CD14-positive monocyte (primary cell): ENCODE measurements at regions not wholly inside any gene's neighbourhood (a gene's known extent, or its start where the extent isn't known, plus 50 kb on each side); places are given as distances from the start of the nearest gene placed in this dataset.
"Not testable (repeated sequence)": the region's sequence is repeated elsewhere in the genome, so short reads cannot be mapped to it uniquely, and the experiment has no call there.

Source experiments
- DNase-seq, 3 donors: peaks; one replicate each; pipeline ENCODE4 v3.0.0-alpha.2; 2011 to 2022
- H2AFZ ChIP-seq: 2 replicates; pipeline ENCODE4 v1.6.0; 2012; ENCODE audit warnings: mild to moderate bottlenecking, low read depth, low read length, inconsistent platforms; ENCODE audit not compliant: insufficient read depth, poor library complexity, severe bottlenecking
- H3K27ac ChIP-seq, 2 donors: 1 replicate in 1 of 2; 2 replicates in 1 of 2; pipeline ENCODE4 v1.5.1; 2012 to 2013; ENCODE audit warnings: low read length in 2 of 2, control low read depth in 1 of 2, inconsistent platforms in 1 of 2, low read depth in 1 of 2, mild to moderate bottlenecking in 1 of 2
- H3K27me3 ChIP-seq, 2 donors: one replicate each; pipeline versions ENCODE4 v1.6.0 to v1.6.1; 2011 to 2013; ENCODE audit warnings: low read length in 2 of 2; ENCODE audit not compliant: control insufficient read depth in 2 of 2, insufficient read depth in 2 of 2
- H3K36me3 ChIP-seq, 2 donors: replicated peaks in 1 of 2; 1 replicate in 1 of 2; 2 replicates in 1 of 2; pipeline versions ENCODE4 v1.5.1 to v1.6.1; 2012 to 2013; ENCODE audit warnings: low read length in 2 of 2, control low read depth in 1 of 2, inconsistent platforms in 1 of 2, mild to moderate bottlenecking in 1 of 2; ENCODE audit not compliant: insufficient read depth in 2 of 2, control insufficient read depth in 1 of 2
- H3K4me1 ChIP-seq, 2 donors: 1 replicate in 1 of 2; 2 replicates in 1 of 2; pipeline versions ENCODE4 v1.5.1 to v1.6.1; 2012 to 2013; ENCODE audit warnings: low read length in 2 of 2, control low read depth in 1 of 2, inconsistent platforms in 1 of 2, mild to moderate bottlenecking in 1 of 2, moderate library complexity in 1 of 2; ENCODE audit not compliant: insufficient read depth in 2 of 2, control insufficient read depth in 1 of 2
- H3K4me2 ChIP-seq: replicated peaks from 2 replicates; pipeline ENCODE3; 2012; ENCODE audit warnings: low read length, moderate library complexity, mild to moderate bottlenecking; ENCODE audit not compliant: poor library complexity, severe bottlenecking; ENCODE audit errors: extremely low read depth
- H3K4me3 ChIP-seq, 3 experiments: fragments of 200-600 bp in 1 of 3; sonication (generic) in 1 of 3; replicated peaks in 1 of 3; 1 replicate in 2 of 3; 2 replicates in 1 of 3; pipeline ENCODE4 v1.5.1; 2011 to 2013; ENCODE audit warnings: low read length in 3 of 3, mild to moderate bottlenecking in 3 of 3, control low read depth in 2 of 3, low read depth in 2 of 3, inconsistent platforms in 1 of 3, moderate library complexity in 1 of 3
- H3K79me2 ChIP-seq: 2 replicates; pipeline ENCODE4 v1.6.0; 2012; ENCODE audit warnings: mild to moderate bottlenecking, control low read depth, inconsistent platforms, low read length, moderate library complexity; ENCODE audit not compliant: insufficient read depth
- H3K9ac ChIP-seq: 2 replicates; pipeline ENCODE4 v1.6.0; 2017; ENCODE audit warnings: low read length, mild to moderate bottlenecking; ENCODE audit not compliant: insufficient read depth, poor library complexity, severe bottlenecking
- H3K9me3 ChIP-seq, 2 donors: replicated peaks in 1 of 2; 1 replicate in 1 of 2; 2 replicates in 1 of 2; pipeline versions ENCODE4 v1.5.1 to v1.6.1; 2012 to 2013; ENCODE audit warnings: low read length in 2 of 2, control low read depth in 1 of 2; ENCODE audit not compliant: control insufficient read depth in 1 of 2, insufficient read depth in 1 of 2
- H4K20me1 ChIP-seq: 2 replicates; pipeline ENCODE4 v1.6.0; 2012; ENCODE audit warnings: mild to moderate bottlenecking, low read length, control low read depth, moderate library complexity; ENCODE audit not compliant: insufficient read depth
- H3K27ac Mint-ChIP-seq, 7 donors: one replicate each; pipeline ENCODE4 v1.8.0; 2020; ENCODE audit warnings: mild to moderate bottlenecking in 7 of 7, mixed read lengths in 7 of 7, moderate library complexity in 6 of 7, inconsistent platforms in 2 of 7
- H3K27me3 Mint-ChIP-seq, 3 donors: one replicate each; pipeline ENCODE4 v1.8.0; 2021 to 2022; ENCODE audit warnings: low read depth in 3 of 3, mild to moderate bottlenecking in 3 of 3, mixed read lengths in 3 of 3, moderate library complexity in 3 of 3, inconsistent platforms in 1 of 3
- H3K36me3 Mint-ChIP-seq, 2 donors: one replicate each; pipeline ENCODE4 v1.8.0; 2020; ENCODE audit warnings: mixed read lengths in 2 of 2, inconsistent platforms in 1 of 2, mild to moderate bottlenecking in 1 of 2
- H3K4me1 Mint-ChIP-seq: one replicate; pipeline ENCODE4 v1.8.0; 2020; ENCODE audit warnings: mild to moderate bottlenecking, mixed read lengths
- H3K4me3 Mint-ChIP-seq, 2 donors: one replicate each; pipeline ENCODE4 v1.8.0; 2020; ENCODE audit warnings: mild to moderate bottlenecking in 2 of 2, mixed read lengths in 2 of 2, moderate library complexity in 1 of 2
- H3K9me3 Mint-ChIP-seq, 7 donors: one replicate each; pipeline ENCODE4 v1.8.0; 2020 to 2022; ENCODE audit warnings: mixed read lengths in 7 of 7, mild to moderate bottlenecking in 6 of 7, moderate library complexity in 6 of 7, inconsistent platforms in 2 of 7
- CTCF ChIP-seq: fragments of 200-600 bp; IDR thresholded peaks from one replicate; pipeline ENCODE4 v1.8.0; 2022; ENCODE audit warnings: antibody characterized with exemption, mild to moderate bottlenecking
- WGBS: methylation state at CpG from one replicate; pipeline ENCODE4 v1.1.5; 2013; ENCODE audit warnings: missing lambda C conversion rate; ENCODE audit not compliant: insufficient coverage; 5-methylcytosine and 5-hydroxymethylcytosine counted together
- intact Hi-C, 2 donors: fragments of 100-400 bp; cut with micrococcal nuclease; formaldehyde crosslinking; loops; one replicate each; pipeline versions ENCODE4 v1.15.0 to v1.15.1; 2023

GRCh38 chr18:10170375-10170774 is 256.6 kb downstream of the VAPA start:
- Mint-ChIP-seq H3K4me3 (no peak overlapping the region), H3K4me1 (peaks cover 18% of the 10 kb centered on the region), H3K27me3 (peaks cover 0 to 1% (median 0%) of the 10 kb centered on the region in 3 donors), H3K9me3 (peaks cover 0 to 5% (median 0%) of the 10 kb centered on the region in 7 donors), H3K36me3 (peaks cover 0 to 4% of the 10 kb centered on the region in 2 donors), H3K27ac (peak overlapping the region in 1 of 7 donors; percentile 20)
- no peak for DNase-seq
- TF ChIP-seq CTCF = no peak
- no peak overlapping the region for H2AFZ ChIP-seq
- H3K9ac ChIP-seq = no peak overlapping the region
- no peaks in the 10 kb centered on the region for H3K27me3 ChIP-seq
- H3K9me3 ChIP-seq = no peaks in the 10 kb centered on the region
- no peaks in the 10 kb centered on the region for H3K36me3 ChIP-seq
- intact Hi-C loops = no loop called here
- H3K4me2 ChIP-seq = no peak overlapping the region
- 98% methylated on average over 4 of the region's 5 CpGs for WGBS
- no peak overlapping the region for H3K4me3 ChIP-seq
- peaks cover 4 to 8% of the 10 kb centered on the region in 2 donors for H3K4me1 ChIP-seq
- no peaks in the 10 kb centered on the region for H4K20me1 ChIP-seq
- H3K79me2 ChIP-seq = no peaks in the 10 kb centered on the region
- H3K27ac ChIP-seq = no peak overlapping the region

GRCh38 chr18:10175333-10175732 is 261.5 kb downstream of the VAPA start:
- H3K4me3 Mint-ChIP-seq, H3K27me3 Mint-ChIP-seq, intact Hi-C loops, H2AFZ ChIP-seq, H3K36me3 ChIP-seq, H3K9me3 ChIP-seq, H3K4me3 ChIP-seq, H3K27ac ChIP-seq, H3K36me3 Mint-ChIP-seq, H3K9ac ChIP-seq, H3K27me3 ChIP-seq, H4K20me1 ChIP-seq, H3K4me2 ChIP-seq, H3K4me1 ChIP-seq, H3K79me2 ChIP-seq: not testable (repeated sequence)
- no CpG with 5 or more reads among the region's 2 CpGs for WGBS
- H3K27ac Mint-ChIP-seq = peak overlapping the region in 6 of 7 donors; percentile 21 to 92 (median 66)
- peaks cover 3 to 15% (median 4%) of the 10 kb centered on the region in 7 donors for H3K9me3 Mint-ChIP-seq
- peak in 2 of 3 donors; percentile 6 to 20 for DNase-seq
- peaks cover 23% of the 10 kb centered on the region for H3K4me1 Mint-ChIP-seq

- DNase-seq, intact Hi-C loops: not testable (repeated sequence)
Observed at GRCh38 chr18:10179326-10179725, 265.5 kb downstream of the VAPA start.

More at GRCh38 chr18:10179326-10179725, 265.5 kb downstream of the VAPA start:
- H3K9ac ChIP-seq, H3K4me3 Mint-ChIP-seq, H3K9me3 ChIP-seq, H3K4me2 ChIP-seq, H3K4me3 ChIP-seq, H2AFZ ChIP-seq, H3K36me3 ChIP-seq, H3K27me3 ChIP-seq, H3K36me3 Mint-ChIP-seq, H3K79me2 ChIP-seq, H3K27me3 Mint-ChIP-seq, H3K4me1 ChIP-seq, H4K20me1 ChIP-seq, H3K27ac Mint-ChIP-seq, H3K27ac ChIP-seq: not testable (repeated sequence)
- Mint-ChIP-seq H3K4me1 (peaks cover 17% of the 10 kb centered on the region), H3K9me3 (peaks cover 1 to 12% (median 4%) of the 10 kb centered on the region in 7 donors)
- WGBS = no CpG with 5 or more reads among the region's 6 CpGs
